H1 (cell line): ENCODE measurements at regions not wholly inside any gene's neighbourhood (a gene's known extent, or its start where the extent isn't known, plus 50 kb on each side); places are given as distances from the start of the nearest gene placed in this dataset.

Experiments
- CTCF ChIA-PET: fragments of 300-600 bp; sonication (Branson Sonifier 250); formaldehyde crosslinking; loops from one replicate; lab custom pipeline; 2021; ENCODE audit not compliant: partially characterized antibody; lab: Charles Lee
- POLR2A ChIA-PET: fragments of 300-600 bp; sonication (Branson Sonifier 250); formaldehyde crosslinking; loops from one replicate; lab custom pipeline; 2021; ENCODE audit warnings: inconsistent platforms; ENCODE audit not compliant: partially characterized antibody; lab: Charles Lee
- DNase-seq, 2 experiments: peaks; one replicate each; pipeline versions ENCODE4 v3.0.0 to v3.0.0-alpha.2; 2010 to 2022; ENCODE audit warnings: low spot score in 2 of 2, low read depth in 1 of 2, mixed read lengths in 1 of 2
- FAIRE-seq: peaks from 2 replicates; lab custom pipeline; 2011; peaks lifted over from hg19 to GRCh38; lab: Jason Lieb, UNC
- H2AFZ ChIP-seq: 2 replicates; pipeline ENCODE4 v1.8.1; 2012; ENCODE audit warnings: low read length, inconsistent platforms
- H2AK5ac ChIP-seq: 2 replicates; pipeline ENCODE4 v1.6.1; 2013; ENCODE audit warnings: low read depth, low read length
- H2BK120ac ChIP-seq: replicated peaks from 2 replicates; pipeline ENCODE3; 2013; ENCODE audit warnings: low read depth, low read length, inconsistent platforms
- H2BK12ac ChIP-seq: 2 replicates; pipeline ENCODE4 v1.6.1; 2013; ENCODE audit warnings: low read depth, low read length
- H2BK15ac ChIP-seq: 2 replicates; pipeline ENCODE4 v1.6.1; 2013; ENCODE audit warnings: low read length
- H2BK20ac ChIP-seq: 2 replicates; pipeline ENCODE4 v1.6.1; 2013; ENCODE audit warnings: low read length
- H2BK5ac ChIP-seq: 2 replicates; pipeline ENCODE4 v1.6.1; 2013; ENCODE audit warnings: low read depth, low read length
- H3K14ac ChIP-seq: 2 replicates; pipeline ENCODE4 v1.6.1; 2013; ENCODE audit warnings: inconsistent platforms; ENCODE audit not compliant: insufficient read length
- H3K18ac ChIP-seq: 2 replicates; pipeline ENCODE4 v1.6.1; 2013; ENCODE audit warnings: low read length; ENCODE audit errors: extremely low read depth
- H3K23ac ChIP-seq: 2 replicates; pipeline ENCODE4 v1.6.1; 2013; ENCODE audit warnings: inconsistent platforms; ENCODE audit not compliant: insufficient read length
- H3K23me2 ChIP-seq: 2 replicates; pipeline ENCODE4 v1.6.1; 2013; ENCODE audit warnings: low read depth, low read length
- H3K27ac ChIP-seq: 2 replicates; pipeline ENCODE4 v1.6.1; 2011; ENCODE audit warnings: low read depth, low read length, inconsistent platforms
- H3K27me3 ChIP-seq, 4 experiments: replicated peaks in 1 of 4; 1 replicate in 1 of 4; 2 replicates in 3 of 4; pipeline versions ENCODE4 v1.6.1 to v1.8.1; 2011 to 2013; ENCODE audit warnings: low read length in 3 of 4, mild to moderate bottlenecking in 3 of 4, inconsistent platforms in 2 of 4, mixed read lengths in 2 of 4, moderate library complexity in 1 of 4; ENCODE audit not compliant: control insufficient read depth in 3 of 4, insufficient read depth in 3 of 4; ENCODE audit errors: extremely low read depth in 1 of 4
- H3K36me3 ChIP-seq, 4 experiments: 2 replicates each; pipeline versions ENCODE4 v1.6.1 to v1.8.1; 2011 to 2013; ENCODE audit warnings: mild to moderate bottlenecking in 4 of 4, low read length in 3 of 4, moderate library complexity in 2 of 4, control low read depth in 1 of 4, inconsistent platforms in 1 of 4; ENCODE audit not compliant: insufficient read depth in 4 of 4, control insufficient read depth in 2 of 4
- H3K4ac ChIP-seq: replicated peaks from 2 replicates; pipeline ENCODE3; 2013; ENCODE audit warnings: low read length, low read depth, mixed read lengths, inconsistent platforms; ENCODE audit not compliant: insufficient read length
- H3K4me1 ChIP-seq, 4 experiments: replicated peaks in 1 of 4; 1 replicate in 1 of 4; 2 replicates in 3 of 4; pipeline versions ENCODE4 v1.6.1 to v1.8.1; 2011 to 2013; ENCODE audit warnings: low read length in 3 of 4, inconsistent platforms in 2 of 4, mixed read lengths in 1 of 4; ENCODE audit not compliant: insufficient read depth in 4 of 4, control insufficient read depth in 3 of 4
- H3K4me2 ChIP-seq, 2 experiments: 2 replicates each; pipeline versions ENCODE4 v1.6.1 to v1.8.1; 2011 to 2013; ENCODE audit warnings: low read depth in 2 of 2, low read length in 2 of 2, control low read depth in 1 of 2, inconsistent platforms in 1 of 2, mild to moderate bottlenecking in 1 of 2; ENCODE audit not compliant: insufficient read depth in 1 of 2
- H3K4me3 ChIP-seq, 4 experiments: fragments of 200-600, 300-600 bp in 1 of 4; sonication (generic), shearing (Covaris generic), sonication (Bioruptor Twin) in 1 of 4; 2 replicates each; pipeline versions ENCODE4 v1.5.1 to v1.8.1; 2011 to 2016; ENCODE audit warnings: low read length in 4 of 4, low read depth in 3 of 4, control low read depth in 2 of 4, inconsistent platforms in 2 of 4, mild to moderate bottlenecking in 2 of 4, mixed read lengths in 1 of 4, moderate library complexity in 1 of 4; ENCODE audit not compliant: insufficient read depth in 2 of 4; ENCODE audit errors: extremely low read depth in 1 of 4
- H3K56ac ChIP-seq: replicated peaks from 2 replicates; pipeline ENCODE3; 2013; ENCODE audit warnings: low read depth, mild to moderate bottlenecking, mixed read lengths, low read length, inconsistent platforms; ENCODE audit not compliant: insufficient read length
- H3K79me1 ChIP-seq: 2 replicates; pipeline ENCODE4 v1.6.1; 2013; ENCODE audit warnings: low read depth, low read length, control low read depth
- H3K79me2 ChIP-seq, 2 experiments: 2 replicates each; pipeline versions ENCODE4 v1.6.1 to v1.8.1; 2012 to 2013; ENCODE audit warnings: low read length in 2 of 2, mild to moderate bottlenecking in 2 of 2, inconsistent platforms in 1 of 2; ENCODE audit not compliant: insufficient read depth in 2 of 2, control insufficient read depth in 1 of 2
- H3K9ac ChIP-seq, 4 experiments: replicated peaks in 1 of 4; 1 replicate in 1 of 4; 2 replicates in 3 of 4; pipeline versions ENCODE4 v1.6.1 to v1.8.1; 2011 to 2013; ENCODE audit warnings: low read depth in 3 of 4, low read length in 3 of 4, control low read depth in 2 of 4, mild to moderate bottlenecking in 2 of 4, moderate library complexity in 2 of 4, inconsistent platforms in 1 of 4; ENCODE audit errors: extremely low read depth in 1 of 4
- H3K9me3 ChIP-seq, 2 experiments: 2 replicates each; pipeline versions ENCODE4 v1.6.1 to v1.8.1; 2012 to 2013; ENCODE audit warnings: mild to moderate bottlenecking in 2 of 2, moderate library complexity in 2 of 2, control low read depth in 1 of 2, inconsistent platforms in 1 of 2, low read depth in 1 of 2, low read length in 1 of 2, mixed read lengths in 1 of 2; ENCODE audit not compliant: insufficient read depth in 2 of 2
- H4K20me1 ChIP-seq, 2 experiments: replicated peaks in 1 of 2; 2 replicates each; pipeline versions ENCODE3 to v1.8.1; 2011 to 2013; ENCODE audit warnings: inconsistent platforms in 2 of 2, low read length in 2 of 2, mild to moderate bottlenecking in 1 of 2; ENCODE audit not compliant: insufficient read depth in 2 of 2, control insufficient read depth in 1 of 2
- H4K5ac ChIP-seq: 2 replicates; pipeline ENCODE4 v1.6.1; 2013; ENCODE audit warnings: low read length, low read depth, mixed read lengths, inconsistent platforms; ENCODE audit not compliant: insufficient read length
- H4K8ac ChIP-seq: 2 replicates; pipeline ENCODE4 v1.8.0; 2013; ENCODE audit warnings: mild to moderate bottlenecking, moderate library complexity, low read length, inconsistent platforms; ENCODE audit not compliant: insufficient read depth; ENCODE audit errors: extremely low read depth
- H4K91ac ChIP-seq: replicated peaks from 2 replicates; pipeline ENCODE3; 2013; ENCODE audit warnings: low read length, mixed read lengths, inconsistent platforms; ENCODE audit not compliant: insufficient read length
- ATF3 ChIP-seq: IDR thresholded peaks from 2 replicates; pipeline ENCODE4 v1.6.1; 2011; ENCODE audit warnings: low read depth, mild to moderate bottlenecking, low read length; ENCODE audit not compliant: insufficient read depth
- GABPA ChIP-seq: IDR thresholded peaks from 2 replicates; pipeline ENCODE4 v1.6.1; 2011; ENCODE audit warnings: mild to moderate bottlenecking, low read length, moderate library complexity, borderline replicate concordance; ENCODE audit not compliant: insufficient read depth
- HDAC6 ChIP-seq: IDR thresholded peaks from one replicate; pipeline ENCODE4 v1.7.1; 2012; ENCODE audit warnings: low read depth, mild to moderate bottlenecking, inconsistent platforms, low read length, moderate library complexity
- JUND ChIP-seq: IDR thresholded peaks from 2 replicates; pipeline ENCODE4 v1.6.1; 2011; ENCODE audit warnings: mild to moderate bottlenecking, improper control_type of control experiment, low read length
- PHF8 ChIP-seq: fragments of 200-600 bp; sonication (generic); conservative IDR thresholded peaks from 2 replicates; pipeline ENCODE4 v1.7.1; 2012; ENCODE audit warnings: low read depth, mild to moderate bottlenecking, inconsistent platforms, low read length, moderate library complexity
- POLR2A ChIP-seq, 2 experiments: IDR thresholded peaks; 1 replicate in 1 of 2; 2 replicates in 1 of 2; pipeline ENCODE4 v1.6.1; 2011; ENCODE audit warnings: low read depth in 2 of 2, low read length in 2 of 2, mild to moderate bottlenecking in 2 of 2; ENCODE audit errors: control extremely low read depth in 1 of 2
- RXRA ChIP-seq: IDR thresholded peaks from 2 replicates; pipeline ENCODE4 v1.6.1; 2011; ENCODE audit warnings: low read depth, mild to moderate bottlenecking, low read length, moderate library complexity; ENCODE audit not compliant: insufficient read depth
- SAP30 ChIP-seq: fragments of 300-600 bp; sonication (generic); IDR thresholded peaks from 2 replicates; pipeline ENCODE4 v1.7.1; 2012; ENCODE audit warnings: low read length, moderate library complexity, mild to moderate bottlenecking, inconsistent platforms; ENCODE audit not compliant: insufficient read depth, insufficient replicate concordance
- SRF ChIP-seq: IDR thresholded peaks from 2 replicates; pipeline ENCODE4 v1.6.1; 2011; ENCODE audit warnings: mild to moderate bottlenecking, low read depth, low read length, moderate library complexity
- TCF12 ChIP-seq: IDR thresholded peaks from 2 replicates; pipeline ENCODE4 v1.6.1; 2011; ENCODE audit warnings: low read depth, mild to moderate bottlenecking, low read length
- USF2 ChIP-seq: IDR thresholded peaks from 2 replicates; pipeline ENCODE4 v1.6.1; 2011; ENCODE audit warnings: low read length, improper control_type of control experiment
- ZNF274 ChIP-seq: IDR thresholded peaks from 2 replicates; pipeline ENCODE4 v1.7.0; 2012; ENCODE audit warnings: low read length, borderline replicate concordance; ENCODE audit errors: extremely low read depth
- WGBS, 2 experiments: shearing (Covaris generic) in 1 of 2; methylation state at CpG; one replicate each; pipeline versions ENCODE4 v1.1.6 to v1.1.7; 2013 to 2015; ENCODE audit warnings: low lambda C conversion rate in 2 of 2, mixed read lengths in 2 of 2, inconsistent platforms in 1 of 2, low coverage in 1 of 2, missing lambda C conversion rate in 1 of 2; ENCODE audit not compliant: insufficient replicate concordance in 2 of 2, insufficient coverage in 1 of 2, insufficient read length in 1 of 2; ENCODE audit errors: extremely low coverage in 1 of 2, missing lambda C conversion rate in 1 of 2; 5-methylcytosine and 5-hydroxymethylcytosine counted together

GRCh38 chr9:134995792-134996120 lies 78.0 kb upstream of the FCN1 start:
- H2BK5ac ChIP-seq: no peak overlapping the region
- no peak overlapping the region for H3K23ac ChIP-seq
- H2BK120ac ChIP-seq: no peak overlapping the region
- no peak overlapping the region for H3K18ac ChIP-seq
- no peak overlapping the region for H2BK12ac ChIP-seq
- no peak overlapping the region for H2BK15ac ChIP-seq
- H2BK20ac ChIP-seq: no peak overlapping the region
- DNase-seq: no peak
- 91% methylated on average over 10 of the region's 10 CpGs; no CpG with 5 or more reads in 1 of the 2 experiments for WGBS, 2 experiments
- CTCF ChIA-PET: interaction anchor here (0.7 to 1.1 kb wide), 2 partner anchors 11 to 26 kb away, joined by 3 read pairs; no protein-coding TSS in a partner anchor
- no peaks in the 10 kb centered on the region; a peak in 1 of 7 replicates for H3K27me3 ChIP-seq
- POLR2A ChIA-PET: no interaction called here
- no peaks in the 10 kb centered on the region for H3K79me1 ChIP-seq
- no peaks in the 10 kb centered on the region for H3K79me2 ChIP-seq
- H3K27ac ChIP-seq: no peak overlapping the region
- no peak overlapping the region for H2AFZ ChIP-seq
- no peak overlapping the region for H3K4me3 ChIP-seq
- H3K23me2 ChIP-seq: no peaks in the 10 kb centered on the region
- FAIRE-seq: no peak
- peaks cover 27 to 41% of the 10 kb centered on the region in 2 experiments for H3K9me3 ChIP-seq
- H3K4ac ChIP-seq: no peak overlapping the region
- H3K14ac ChIP-seq: no peak overlapping the region
- no peaks in the 10 kb centered on the region for H3K36me3 ChIP-seq
- H2AK5ac ChIP-seq: no peak overlapping the region
- H3K4me2 ChIP-seq: no peak overlapping the region
- no peak overlapping the region for H4K5ac ChIP-seq
- H4K91ac ChIP-seq: no peak overlapping the region
- H3K4me1 ChIP-seq: peaks cover 0 to 2% (median 0%) of the 10 kb centered on the region in 4 experiments; a peak in 3 of 7 replicates
- no peak overlapping the region for H3K9ac ChIP-seq
- no peak overlapping the region for H3K56ac ChIP-seq
- no peaks in the 10 kb centered on the region for H4K20me1 ChIP-seq
- no peak overlapping the region for H4K8ac ChIP-seq
- no peak for TF ChIP-seq PHF8
- TF ChIP-seq TCF12: no peak
- no peak for TF ChIP-seq USF2
- no peak for TF ChIP-seq SRF
- TF ChIP-seq RXRA: no peak
- TF ChIP-seq GABPA: no peak
- TF ChIP-seq HDAC6: no peak
- TF ChIP-seq ATF3: no peak
- no peak for TF ChIP-seq POLR2A (IDR thresholded peaks at IDR 0.05; ENCODE audit: control extremely low read depth in 1 of 2, low read depth in 2 of 2, low read length in 2 of 2)
- no peak for TF ChIP-seq ZNF274
- no peak for TF ChIP-seq JUND
- no peak for TF ChIP-seq SAP30
